Mucosa of descending colon (tissue), 3 donors: ENCODE measurements at regions not wholly inside any gene's neighbourhood (a gene's known extent, or its start where the extent isn't known, plus 50 kb on each side); places are given as distances from the start of the nearest gene placed in this dataset.

Experiments
- ATAC-seq: fragments of 200-7000 bp; cut with Tn5 transposase; one replicate; pipeline ENCODE4 v1.9.1; 2020; ENCODE audit warnings: mild to moderate bottlenecking, moderate library complexity
- DNase-seq, 3 donors: peaks; one replicate each; pipeline ENCODE4 v3.0.0-alpha.2; 2020
- H3K36me3 ChIP-seq: fragments of 200-600 bp; one replicate; pipeline ENCODE4 v1.8.0; 2021; ENCODE audit warnings: low read depth, mild to moderate bottlenecking
- H3K4me1 ChIP-seq: fragments of 200-600 bp; one replicate; pipeline ENCODE4 v1.8.0; 2021; ENCODE audit warnings: low read depth, mild to moderate bottlenecking
- H3K4me3 ChIP-seq: fragments of 200-600 bp; one replicate; pipeline ENCODE4 v1.8.0; 2021; ENCODE audit warnings: mild to moderate bottlenecking
- H3K9me3 ChIP-seq: fragments of 200-600 bp; one replicate; pipeline ENCODE4 v1.8.0; 2021; ENCODE audit warnings: mild to moderate bottlenecking
- intact Hi-C, 2 donors: fragments of 100-400 bp; cut with DNase I in 1 of 2; cut with micrococcal nuclease in 1 of 2; formaldehyde crosslinking; loops; one replicate each; pipeline versions ENCODE4 v1.11.0 to v1.11.1; 2022; cut with DNase I, micrococcal nuclease
- TF ChIP-seq, protein P1 (sequence below): fragments of 200-600 bp; IDR thresholded peaks from one replicate; pipeline ENCODE4 v1.8.0; 2022; ENCODE audit warnings: antibody characterized with exemption, mild to moderate bottlenecking
- donor health status: DM: no; HTN: no; CAD: no; lungs with moderate emphysema.
- donor health status: DM: no; HTN: no; CAD: no.
- donor health status: DM: no; HTN: yes; CAD: no.

DNA sequence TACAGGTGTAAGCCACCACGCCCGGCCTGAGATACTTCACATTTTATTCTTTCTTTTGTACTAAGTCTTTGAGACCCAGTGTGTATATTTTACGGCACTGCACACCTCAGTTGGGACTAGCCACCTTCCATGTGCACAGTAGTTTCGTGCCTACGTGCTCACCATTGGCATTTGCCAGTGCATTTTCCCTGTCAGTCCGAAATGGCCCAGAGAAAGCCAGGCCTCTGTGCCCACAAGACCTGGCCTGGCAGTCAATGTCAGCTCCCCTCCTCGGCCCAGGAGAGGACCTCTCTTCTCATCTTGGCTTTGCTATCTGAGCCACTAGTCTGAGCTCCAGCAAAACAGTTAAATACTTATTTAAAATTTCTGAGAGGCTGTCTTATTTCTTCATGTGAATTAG, 147.8 kb upstream of the KLHL29 start:
- intact Hi-C loops: no loop called here
- Histone ChIP-seq H3K36me3 (no peaks in the 10 kb centered on the region), H3K9me3 (no peaks in the 10 kb centered on the region), H3K4me1 (no peaks in the 10 kb centered on the region), H3K4me3 (no peak overlapping the region)
- DNase-seq: no peak
- TF ChIP-seq, protein P1, sequence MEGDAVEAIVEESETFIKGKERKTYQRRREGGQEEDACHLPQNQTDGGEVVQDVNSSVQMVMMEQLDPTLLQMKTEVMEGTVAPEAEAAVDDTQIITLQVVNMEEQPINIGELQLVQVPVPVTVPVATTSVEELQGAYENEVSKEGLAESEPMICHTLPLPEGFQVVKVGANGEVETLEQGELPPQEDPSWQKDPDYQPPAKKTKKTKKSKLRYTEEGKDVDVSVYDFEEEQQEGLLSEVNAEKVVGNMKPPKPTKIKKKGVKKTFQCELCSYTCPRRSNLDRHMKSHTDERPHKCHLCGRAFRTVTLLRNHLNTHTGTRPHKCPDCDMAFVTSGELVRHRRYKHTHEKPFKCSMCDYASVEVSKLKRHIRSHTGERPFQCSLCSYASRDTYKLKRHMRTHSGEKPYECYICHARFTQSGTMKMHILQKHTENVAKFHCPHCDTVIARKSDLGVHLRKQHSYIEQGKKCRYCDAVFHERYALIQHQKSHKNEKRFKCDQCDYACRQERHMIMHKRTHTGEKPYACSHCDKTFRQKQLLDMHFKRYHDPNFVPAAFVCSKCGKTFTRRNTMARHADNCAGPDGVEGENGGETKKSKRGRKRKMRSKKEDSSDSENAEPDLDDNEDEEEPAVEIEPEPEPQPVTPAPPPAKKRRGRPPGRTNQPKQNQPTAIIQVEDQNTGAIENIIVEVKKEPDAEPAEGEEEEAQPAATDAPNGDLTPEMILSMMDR: no peak
- no peak for ATAC-seq

DNA sequence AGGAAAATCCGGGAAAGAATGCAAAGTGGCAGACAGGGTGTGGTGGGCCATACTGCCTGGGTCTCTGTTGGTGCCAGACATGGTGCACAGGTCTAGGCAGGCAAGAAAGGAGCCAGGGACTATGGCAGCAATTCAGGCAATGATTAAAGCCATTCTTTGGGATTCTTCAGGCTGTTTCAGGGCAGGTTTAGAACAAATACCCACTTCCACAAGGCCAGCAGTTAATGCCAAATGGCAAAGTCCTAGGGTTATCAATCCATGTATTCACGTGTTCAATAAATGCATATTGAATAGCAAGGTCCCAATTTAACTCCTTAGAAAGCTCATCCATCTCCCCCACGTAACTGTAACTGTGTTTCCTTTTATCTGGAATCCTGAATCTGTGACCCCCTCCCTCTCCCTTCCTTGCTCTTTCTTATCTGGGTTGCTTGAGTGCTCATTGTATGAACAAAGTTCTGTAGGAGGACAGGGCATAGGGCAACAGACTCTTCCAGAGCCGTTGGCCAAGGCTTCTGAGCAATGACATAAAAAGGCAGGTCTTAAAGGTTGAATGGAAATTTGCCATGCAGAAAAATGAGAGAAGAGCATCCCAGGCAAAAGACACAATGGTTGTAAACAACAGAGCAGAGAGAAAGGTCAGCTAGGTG, 146.8 kb upstream of the KLHL29 start:
- Histone ChIP-seq H3K4me1 (no peaks in the 10 kb centered on the region), H3K4me3 (no peak overlapping the region), H3K9me3 (no peaks in the 10 kb centered on the region), H3K36me3 (no peaks in the 10 kb centered on the region)
- no peak for ATAC-seq
- intact Hi-C loops: no loop called here
- no peak for DNase-seq
- TF ChIP-seq, protein P1: no peak

DNA sequence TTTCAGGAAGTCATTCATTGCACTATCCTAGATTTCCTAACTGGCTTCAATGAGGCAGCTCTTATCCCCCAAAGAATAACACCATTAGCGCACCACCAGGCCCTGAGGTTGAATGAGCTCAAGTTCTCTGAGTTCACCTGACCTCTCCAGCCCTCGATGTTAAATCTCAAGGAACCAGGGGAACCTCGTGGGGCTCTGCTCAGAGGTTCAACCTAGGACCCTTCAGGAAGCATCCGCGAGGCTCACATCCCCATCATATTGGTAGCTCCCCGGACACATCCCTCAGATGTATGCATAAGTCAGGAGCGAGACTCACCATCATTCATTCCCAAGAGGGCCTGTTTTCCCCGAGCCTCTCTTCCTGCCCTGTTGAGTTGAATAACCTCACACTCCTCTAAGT, 145.6 kb upstream of the KLHL29 start:
- TF ChIP-seq, protein P1: no peak
- ATAC-seq (no peak), DNase-seq (no peak)
- H3K4me1 ChIP-seq: no peaks in the 10 kb centered on the region
- intact Hi-C loops: no loop called here
- no peaks in the 10 kb centered on the region for H3K36me3 ChIP-seq
- H3K9me3 ChIP-seq: no peaks in the 10 kb centered on the region
- no peak overlapping the region for H3K4me3 ChIP-seq

DNA sequence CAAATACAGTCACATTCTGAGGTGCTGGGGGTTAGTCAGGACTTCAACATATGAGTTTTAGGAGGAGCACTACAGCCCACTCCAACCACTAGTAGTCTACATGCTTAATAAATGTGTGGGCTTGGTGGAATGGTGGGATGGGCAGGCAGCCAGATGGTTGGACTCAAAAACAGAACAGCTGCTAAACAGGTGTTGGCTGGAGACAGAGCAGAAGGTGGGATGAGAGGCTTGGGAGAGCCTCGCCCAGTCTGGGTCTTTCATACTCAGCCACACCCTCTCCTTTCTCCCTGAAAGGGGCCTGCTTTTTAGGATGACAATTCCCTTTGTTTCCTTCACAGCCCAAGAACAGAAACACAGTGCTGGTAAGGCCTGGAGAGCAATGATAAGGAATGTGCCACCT, 143.9 kb upstream of the KLHL29 start:
- Histone ChIP-seq H3K36me3 (no peaks in the 10 kb centered on the region), H3K4me3 (no peak overlapping the region), H3K9me3 (no peaks in the 10 kb centered on the region), H3K4me1 (no peaks in the 10 kb centered on the region)
- ATAC-seq: no peak
- TF ChIP-seq, protein P1: no peak
- DNase-seq: no peak
- intact Hi-C loops: no loop called here

DNA sequence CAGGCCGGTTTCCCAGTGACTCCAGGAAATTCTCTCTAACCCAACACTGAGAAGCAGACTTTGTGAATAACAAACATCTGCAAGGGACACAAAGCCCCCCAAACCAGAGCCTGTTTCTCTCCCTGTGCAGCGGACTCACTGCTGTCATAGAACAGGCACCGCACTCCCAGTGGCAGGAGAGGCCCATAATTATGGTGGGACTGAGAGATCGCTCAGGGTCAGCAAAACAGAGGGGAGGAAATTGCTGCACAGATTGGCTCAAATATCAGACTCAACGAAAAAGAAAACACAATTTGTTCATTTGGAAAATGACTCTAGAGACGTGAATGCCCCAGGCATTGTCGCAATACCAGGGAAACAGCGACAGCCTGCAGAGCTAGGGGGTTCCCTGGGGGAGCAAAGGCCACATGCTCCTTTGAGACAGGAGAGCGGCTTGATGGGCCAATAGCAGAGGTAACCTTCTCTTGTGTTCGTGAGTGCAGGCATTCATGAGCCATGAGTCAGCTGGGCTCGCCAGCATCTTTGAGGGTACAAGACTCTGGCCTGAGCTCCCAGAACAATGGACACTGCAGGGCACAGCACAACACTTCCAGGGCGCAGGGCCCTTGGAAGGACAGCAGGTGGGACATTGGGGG, 143.3 kb upstream of the KLHL29 start:
- Histone ChIP-seq H3K9me3 (no peaks in the 10 kb centered on the region), H3K4me1 (no peaks in the 10 kb centered on the region), H3K36me3 (no peaks in the 10 kb centered on the region), H3K4me3 (no peak overlapping the region)
- TF ChIP-seq, protein P1: no peak
- intact Hi-C loops: no loop called here
- DNase-seq (no peak), ATAC-seq (no peak)
